Thyroid gland (tissue), 4 donors: ENCODE measurements at regions not wholly inside any gene's neighbourhood (a gene's known extent, or its start where the extent isn't known, plus 50 kb on each side); places are given as distances from the start of the nearest gene placed in this dataset.

Experiments used
- CTCF ChIP-seq, 6 experiments: fragments of 200-600 bp in 3 of 6; fragments of 450-650 bp in 3 of 6; sonication (generic) in 3 of 6; IDR thresholded peaks; one replicate each; pipeline ENCODE4 v1.5.1; 2016 to 2019; ENCODE audit warnings: antibody characterized with exemption in 6 of 6, mild to moderate bottlenecking in 2 of 6, inconsistent platforms in 1 of 6, moderate library complexity in 1 of 6
- POLR2A ChIP-seq, 2 donors: fragments of 450-650 bp; IDR thresholded peaks; one replicate each; pipeline ENCODE4 v1.6.1; 2017; ENCODE audit warnings: antibody characterized with exemption in 2 of 2, mild to moderate bottlenecking in 2 of 2, moderate library complexity in 1 of 2

GRCh38 chr11:33585586-33586209 is 114.9 kb downstream of the C11orf91 start:
- TF ChIP-seq POLR2A (IDR thresholded peaks at IDR 0.05) = no peak
- TF ChIP-seq CTCF (IDR thresholded peaks at IDR 0.05) = no peak
